Common myeloid progenitor, CD34-positive (primary cell): ENCODE measurements at regions not wholly inside any gene's neighbourhood (a gene's known extent, or its start where the extent isn't known, plus 50 kb on each side); places are given as distances from the start of the nearest gene placed in this dataset.

ENCODE experiments used
- CTCF ChIA-PET: fragments of 350-600 bp; sonication (Branson Sonifier 250); formaldehyde crosslinking; loops from one replicate; lab custom pipeline; 2021; ENCODE audit warnings: antibody characterized with exemption; lab: Charles Lee
- POLR2A ChIA-PET: fragments of 350-600 bp; sonication (Branson Sonifier 250); formaldehyde crosslinking; loops from one replicate; lab custom pipeline; 2021; ENCODE audit warnings: antibody characterized with exemption; lab: Charles Lee
- DNase-seq, 3 donors: peaks; one replicate each; pipeline versions ENCODE4 v3.0.0 to v3.0.0-alpha.2; 2013
- H3K27ac ChIP-seq, 2 experiments: 1 replicate in 1 of 2; 2 replicates in 1 of 2; pipeline ENCODE4 v1.7.0; 2013; ENCODE audit warnings: inconsistent platforms in 2 of 2, low read length in 2 of 2, mild to moderate bottlenecking in 2 of 2, low read depth in 1 of 2, moderate library complexity in 1 of 2; ENCODE audit not compliant: severe bottlenecking in 2 of 2, insufficient read depth in 1 of 2, poor library complexity in 1 of 2
- H3K27me3 ChIP-seq, 5 experiments: replicated peaks in 2 of 5; 1 replicate in 3 of 5; 2 replicates in 2 of 5; pipeline versions ENCODE4 v1.6.1 to v1.7.0; 2013; ENCODE audit warnings: low read length in 4 of 5, mild to moderate bottlenecking in 2 of 5, moderate library complexity in 2 of 5, inconsistent platforms in 1 of 5; ENCODE audit not compliant: insufficient read depth in 5 of 5, control insufficient read depth in 4 of 5
- H3K36me3 ChIP-seq, 4 experiments: 1 replicate in 2 of 4; 2 replicates in 2 of 4; pipeline versions ENCODE4 v1.6.1 to v1.7.0; 2013; ENCODE audit warnings: low read length in 3 of 4, control low read depth in 1 of 4, mild to moderate bottlenecking in 1 of 4; ENCODE audit not compliant: control insufficient read depth in 4 of 4, insufficient read depth in 4 of 4
- H3K4me1 ChIP-seq, 4 experiments: 1 replicate in 3 of 4; 2 replicates in 1 of 4; pipeline versions ENCODE4 v1.6.1 to v1.7.1; 2013; ENCODE audit warnings: low read length in 3 of 4, mild to moderate bottlenecking in 3 of 4, control low read depth in 1 of 4, inconsistent platforms in 1 of 4, moderate library complexity in 1 of 4; ENCODE audit not compliant: control insufficient read depth in 4 of 4, insufficient read depth in 4 of 4; ENCODE audit errors: control extremely low read depth in 1 of 4
- H3K4me3 ChIP-seq, 7 experiments: 1 replicate in 4 of 7; 2 replicates in 3 of 7; pipeline versions ENCODE4 v1.5.1 to v1.7.0; 2013; ENCODE audit warnings: mild to moderate bottlenecking in 7 of 7, low read length in 6 of 7, moderate library complexity in 6 of 7, inconsistent platforms in 2 of 7, low read depth in 2 of 7, control low read depth in 1 of 7; ENCODE audit not compliant: insufficient read depth in 4 of 7, control insufficient read depth in 1 of 7; ENCODE audit errors: extremely low read depth in 1 of 7
- H3K9me3 ChIP-seq, 5 experiments: 1 replicate in 4 of 5; 2 replicates in 1 of 5; pipeline versions ENCODE4 v1.6.1 to v1.7.1; 2013; ENCODE audit warnings: low read length in 4 of 5, mild to moderate bottlenecking in 2 of 5, inconsistent platforms in 1 of 5, low read depth in 1 of 5, moderate library complexity in 1 of 5; ENCODE audit not compliant: control insufficient read depth in 4 of 5, insufficient read depth in 2 of 5; ENCODE audit errors: control extremely low read depth in 1 of 5
- WGBS: methylation state at CpG from one replicate; pipeline ENCODE4 v1.1.5; 2013; ENCODE audit not compliant: insufficient coverage; 5-methylcytosine and 5-hydroxymethylcytosine counted together

DNA sequence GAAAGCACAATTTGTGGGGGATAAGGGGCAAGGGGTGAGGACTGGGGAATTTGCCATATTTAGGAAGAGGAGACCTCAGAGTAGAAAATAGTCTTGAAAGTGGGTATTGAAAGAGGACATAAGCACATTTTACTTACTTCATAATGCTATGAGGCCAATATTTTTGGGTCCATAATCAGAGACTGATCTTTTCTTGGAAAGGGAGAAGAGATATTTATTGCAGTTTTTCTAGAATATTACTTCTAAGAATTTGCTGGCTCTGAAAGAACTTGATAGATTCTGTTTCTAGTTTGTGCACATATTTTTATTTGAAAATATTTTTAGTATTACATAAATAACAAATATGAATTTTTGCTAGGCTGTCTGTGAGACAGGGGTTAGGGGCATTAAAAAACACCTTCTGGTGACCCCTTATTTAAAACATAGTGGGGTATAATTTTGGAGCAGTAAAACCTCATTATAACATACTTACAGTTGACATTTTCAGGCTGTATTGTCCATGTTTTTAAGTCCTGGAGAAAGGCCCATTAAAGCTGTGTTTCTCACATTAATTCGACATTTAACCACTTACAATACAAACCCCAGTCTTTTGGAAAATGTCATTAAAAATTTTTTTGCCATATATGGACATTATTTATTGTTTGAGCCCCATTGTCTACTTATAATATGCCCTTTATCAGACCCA, 118.9 kb upstream of the NFIB start:
- peaks cover 0 to 7% (median 4%) of the 10 kb centered on the region in 5 experiments for H3K27me3 ChIP-seq
- H3K9me3 ChIP-seq: peaks cover 0 to 3% (median 0%) of the 10 kb centered on the region in 5 experiments
- no peak for DNase-seq
- CTCF ChIA-PET: interaction anchor here (1.3 kb wide), 1 partner anchor 79 kb away, joined by 3 read pairs; no protein-coding TSS in a partner anchor
- POLR2A ChIA-PET: no interaction called here
- H3K36me3 ChIP-seq: no peaks in the 10 kb centered on the region
- no peak overlapping the region for H3K27ac ChIP-seq
- H3K4me3 ChIP-seq: no peak overlapping the region
- H3K4me1 ChIP-seq: peaks cover 0 to 13% (median 0%) of the 10 kb centered on the region in 4 experiments
- no CpG with 5 or more reads among the region's 1 CpG for WGBS

DNA sequence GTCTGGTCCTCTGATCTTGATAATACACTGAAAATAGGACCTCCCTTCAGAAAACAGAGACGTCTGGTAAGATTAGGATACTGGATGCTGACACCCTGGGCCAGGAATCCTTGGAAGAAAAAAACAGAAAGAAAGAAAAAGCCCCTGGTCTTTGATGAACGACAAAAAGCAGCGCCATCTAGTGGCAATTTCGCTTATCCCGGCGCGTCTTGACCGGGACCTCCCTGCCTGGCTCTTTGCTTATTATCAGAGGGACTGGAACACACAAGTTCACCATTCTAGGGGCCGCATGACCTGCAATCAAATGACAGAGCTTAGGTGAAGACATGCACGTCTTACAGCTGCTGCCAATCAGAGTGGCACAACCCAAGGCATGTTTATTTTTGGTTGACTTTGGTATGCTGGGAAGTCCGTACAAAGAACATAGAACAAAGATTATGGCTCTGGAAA, 114.9 kb upstream of the NFIB start:
- WGBS: 5% methylated on average over 10 of the region's 11 CpGs
- Histone ChIP-seq H3K27ac (no peak overlapping the region), H3K4me3 (no peak overlapping the region), H3K9me3 (peaks cover 0 to 3% (median 0%) of the 10 kb centered on the region in 5 experiments), H3K4me1 (peaks cover 0 to 10% (median 0%) of the 10 kb centered on the region in 4 experiments), H3K36me3 (no peaks in the 10 kb centered on the region), H3K27me3 (peaks cover 0 to 4% (median 2%) of the 10 kb centered on the region in 5 experiments)
- ChIA-PET POLR2A (no interaction called here), CTCF (interaction anchor here (0.6 to 5.7 kb wide), 8 partner anchors 8 to 1017 kb away, joined by 3 to 29 read pairs (median 4); no protein-coding TSS in a partner anchor)
- DNase-seq: peak; percentile 60 to 75 (median 63)

DNA sequence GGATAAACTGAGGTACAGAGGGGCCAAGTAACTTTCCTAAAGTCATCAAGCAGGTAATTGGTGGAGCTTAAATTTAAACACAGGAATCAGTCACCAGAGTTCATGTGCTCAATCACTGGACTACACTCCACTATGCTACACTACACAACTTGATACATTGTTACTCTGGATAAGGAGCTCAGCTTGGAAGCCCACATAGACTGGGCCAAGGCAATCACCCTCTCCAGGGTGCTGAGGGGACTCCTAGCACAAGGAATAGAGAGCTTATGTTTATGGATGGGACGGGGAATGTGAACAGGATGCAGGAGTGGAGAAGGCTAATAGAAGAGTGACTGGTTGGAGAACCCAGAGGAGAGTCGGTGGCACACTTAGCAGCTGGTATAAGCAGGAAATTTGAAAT, 113.5 kb upstream of the NFIB start:
- ChIA-PET POLR2A (no interaction called here), CTCF (interaction anchor here (1.0 to 5.7 kb wide), 9 partner anchors 9 to 1394 kb away, joined by 3 to 29 read pairs (median 3); no protein-coding TSS in a partner anchor)
- 95% methylated on average over 2 of the region's 2 CpGs for WGBS

DNA sequence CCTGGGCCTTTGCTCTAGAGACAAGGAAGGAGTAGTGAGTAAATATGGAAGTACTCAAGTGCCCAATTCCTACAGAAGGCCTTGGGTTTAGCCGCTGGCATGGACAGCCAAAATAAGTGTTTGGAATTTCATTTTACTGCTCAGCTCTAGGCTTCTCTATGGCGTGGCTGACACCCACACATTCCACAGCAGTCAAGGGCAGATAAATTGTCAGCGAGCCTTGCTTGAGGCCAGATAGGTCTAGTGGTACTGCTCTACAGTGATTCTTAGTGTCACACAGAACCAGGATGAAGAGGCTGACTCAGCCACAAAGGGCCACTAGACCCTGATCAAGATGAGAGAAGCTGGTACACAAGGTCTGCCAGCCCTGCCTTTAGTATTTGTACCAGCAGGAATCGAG, 111.0 kb upstream of the NFIB start:
- CTCF ChIA-PET: interaction anchor here (1.3 to 5.7 kb wide), 3 partner anchors 9 to 996 kb away, joined by 3 to 29 read pairs (median 7); no protein-coding TSS in a partner anchor
- H3K9me3 ChIP-seq: no peaks in the 10 kb centered on the region
- POLR2A ChIA-PET: no interaction called here
- H3K4me3 ChIP-seq: no peak overlapping the region
- H3K27me3 ChIP-seq: peaks cover 0 to 4% (median 0%) of the 10 kb centered on the region in 5 experiments
- no peak overlapping the region for H3K27ac ChIP-seq
- no peak for DNase-seq
- no peaks in the 10 kb centered on the region for H3K4me1 ChIP-seq
- no peaks in the 10 kb centered on the region for H3K36me3 ChIP-seq
- 96% methylated on average over 4 of the region's 4 CpGs for WGBS

More for the DNA sequence above, 113.5 kb upstream of the NFIB start:
- Histone ChIP-seq H3K27ac (no peak overlapping the region), H3K4me1 (peaks cover 0 to under 1% (median 0%) of the 10 kb centered on the region in 4 experiments), H3K27me3 (peaks cover 0 to 4% (median 2%) of the 10 kb centered on the region in 5 experiments), H3K36me3 (no peaks in the 10 kb centered on the region), H3K4me3 (no peak overlapping the region), H3K9me3 (peaks cover 0 to 3% (median 0%) of the 10 kb centered on the region in 5 experiments)
- no peak for DNase-seq

DNA sequence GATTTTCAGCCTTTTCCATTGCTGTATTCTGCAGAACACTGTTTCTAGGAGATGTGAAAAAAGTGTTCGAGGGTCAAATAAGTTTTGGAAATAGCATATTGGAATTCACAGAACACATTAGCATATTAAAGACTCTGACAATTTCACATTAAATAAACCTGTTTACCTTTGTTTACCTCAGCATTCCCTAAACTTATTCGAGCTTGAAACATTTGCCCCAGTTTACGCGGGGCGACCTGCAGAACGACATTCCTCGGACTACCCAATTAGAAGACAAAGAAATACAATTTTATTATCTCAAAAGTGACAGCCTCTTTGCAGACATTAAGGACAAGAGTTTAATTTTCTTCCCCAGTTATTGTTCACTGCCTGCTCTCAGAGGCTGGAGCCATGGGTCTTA, 110.3 kb upstream of the NFIB start:
- H3K4me3 ChIP-seq: no peak overlapping the region
- POLR2A ChIA-PET: no interaction called here
- CTCF ChIA-PET: interaction anchor here (1.3 to 1.5 kb wide), 2 partner anchors 10 to 12 kb away, joined by 3 to 7 read pairs; no protein-coding TSS in a partner anchor
- peaks cover 0 to 4% (median 0%) of the 10 kb centered on the region in 5 experiments for H3K27me3 ChIP-seq
- H3K9me3 ChIP-seq: no peaks in the 10 kb centered on the region
- WGBS: 70% methylated on average over 2 of the region's 7 CpGs
- DNase-seq: no peak
- H3K27ac ChIP-seq: no peak overlapping the region
- no peaks in the 10 kb centered on the region for H3K4me1 ChIP-seq
- no peaks in the 10 kb centered on the region for H3K36me3 ChIP-seq

DNA sequence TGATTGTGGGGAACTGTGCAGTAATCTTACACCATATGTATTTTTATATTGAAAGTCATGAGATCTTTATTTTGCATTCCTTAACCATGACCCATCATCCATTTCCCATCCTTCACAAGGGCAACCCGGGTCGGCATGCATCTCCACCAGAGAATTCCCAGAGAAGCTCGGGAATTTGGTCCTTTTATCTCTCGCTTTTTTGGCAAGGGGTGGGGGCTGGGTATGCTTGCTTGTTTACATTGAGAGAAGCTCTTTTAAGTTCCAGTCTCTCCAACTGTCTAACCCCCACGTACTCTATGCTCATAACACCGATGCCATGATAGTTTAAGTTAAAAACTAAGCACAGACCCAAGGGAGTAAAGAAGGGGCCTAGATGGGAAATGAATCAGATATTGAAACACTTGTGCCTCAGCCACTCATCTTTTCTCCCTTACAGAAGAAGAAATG, 109.9 kb upstream of the NFIB start:
- H3K4me1 ChIP-seq: no peaks in the 10 kb centered on the region
- no peaks in the 10 kb centered on the region for H3K36me3 ChIP-seq
- POLR2A ChIA-PET: no interaction called here
- no peaks in the 10 kb centered on the region for H3K9me3 ChIP-seq
- H3K27me3 ChIP-seq: peaks cover 0 to 4% (median 0%) of the 10 kb centered on the region in 5 experiments
- H3K4me3 ChIP-seq: no peak overlapping the region
- no peak for DNase-seq
- WGBS: 96% methylated on average over 4 of the region's 6 CpGs
- no peak overlapping the region for H3K27ac ChIP-seq
- CTCF ChIA-PET: interaction anchor here (0.6 kb wide), 1 partner anchor 11 kb away, joined by 3 read pairs; no protein-coding TSS in a partner anchor

DNA sequence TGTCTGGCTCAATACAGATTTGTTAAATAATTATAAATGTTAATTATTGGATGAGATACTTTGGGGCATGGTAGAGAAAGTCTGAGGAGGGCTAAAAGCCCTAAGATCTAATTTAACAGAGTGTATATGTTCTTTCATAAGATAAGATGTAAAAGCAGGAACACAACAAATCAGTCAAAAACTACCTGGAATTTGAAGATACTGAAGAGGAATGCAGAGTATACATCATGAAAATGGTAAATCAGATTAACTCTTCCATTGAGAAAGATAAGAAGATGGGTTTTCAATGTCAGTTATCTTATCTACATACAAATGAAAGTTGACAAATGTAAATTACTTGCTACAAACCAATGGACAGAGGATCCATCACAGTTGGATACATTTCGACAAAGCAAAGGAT, 107.3 kb upstream of the NFIB start:
- no peaks in the 10 kb centered on the region for H3K36me3 ChIP-seq
- no CpG with 5 or more reads among the region's 1 CpG for WGBS
- no peak for DNase-seq
- ChIA-PET POLR2A (no interaction called here), CTCF (interaction anchor here (0.6 kb wide), 1 partner anchor 20 kb away, joined by 3 read pairs; no protein-coding TSS in a partner anchor)
- no peaks in the 10 kb centered on the region for H3K4me1 ChIP-seq
- H3K27ac ChIP-seq: no peak overlapping the region
- no peak overlapping the region for H3K4me3 ChIP-seq
- peaks cover 0 to 2% (median 0%) of the 10 kb centered on the region in 5 experiments for H3K27me3 ChIP-seq
- H3K9me3 ChIP-seq: no peaks in the 10 kb centered on the region
